ENCODE measurements at regions not wholly inside any gene's neighbourhood (a gene's known extent, or its start where the extent isn't known, plus 50 kb on each side); places are given as distances from the start of the nearest gene placed in this dataset.

DNA sequence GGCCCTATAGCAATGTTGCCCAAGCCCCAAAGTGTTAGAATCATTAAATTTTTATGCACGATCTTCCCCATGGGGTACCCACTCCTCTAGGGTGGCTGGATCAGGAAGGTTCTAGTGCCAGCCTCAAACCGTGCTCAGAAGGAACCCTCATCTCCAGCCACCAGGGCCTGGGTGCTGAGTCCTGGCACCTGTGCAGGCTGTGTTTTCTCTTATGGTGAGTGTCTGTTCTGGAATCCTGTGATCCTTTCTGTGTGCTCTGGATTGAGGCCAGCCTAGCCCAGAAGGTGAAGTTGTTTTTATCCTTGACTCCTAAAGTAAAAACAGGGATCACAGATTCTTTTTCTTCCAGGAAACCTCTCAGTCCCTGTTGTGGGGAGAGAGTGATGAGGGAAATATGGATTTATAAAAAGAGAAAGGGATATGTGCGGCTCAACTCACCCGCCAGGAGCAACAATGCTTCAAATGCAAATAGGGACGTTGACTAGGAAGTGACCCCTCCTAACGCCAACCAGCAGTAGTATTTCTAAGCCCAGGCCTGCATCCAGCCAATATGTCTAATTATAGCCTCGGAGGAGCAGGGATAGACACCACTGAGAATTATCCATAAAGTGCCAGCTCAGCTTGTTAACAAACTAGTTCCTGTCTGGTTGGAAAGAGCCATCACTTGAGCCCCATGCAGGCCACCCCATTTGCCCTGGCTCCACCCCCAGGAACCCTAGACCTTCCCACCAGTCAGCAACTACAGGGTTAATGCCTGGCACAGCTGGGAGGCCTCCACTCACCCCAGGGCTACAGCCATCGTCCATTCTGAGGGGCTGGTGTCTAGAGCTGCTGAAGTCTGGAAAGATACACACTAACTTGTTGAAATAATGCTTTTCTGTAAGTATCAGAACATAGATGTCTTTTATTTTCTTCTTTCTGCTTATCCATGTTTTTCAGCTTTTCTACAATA lies 513.5 kb upstream of the PROK2 start:
- no peaks in the 10 kb centered on the region for H3K27me3 ChIP-seq
- intact Hi-C loops (cut with DNase I; ENCODE audit: low total_unique reads) = no loop called here
- no peaks in the 10 kb centered on the region for H3K4me1 ChIP-seq
- no peaks in the 10 kb centered on the region for H3K36me3 ChIP-seq
- H3K9me3 ChIP-seq = no peaks in the 10 kb centered on the region
- H3K4me3 ChIP-seq = no peak overlapping the region
- DNase-seq = no peak
- TF ChIP-seq CTCF (IDR thresholded peaks at IDR 0.05) = no peak
- no peak overlapping the region for H3K27ac ChIP-seq

DNA sequence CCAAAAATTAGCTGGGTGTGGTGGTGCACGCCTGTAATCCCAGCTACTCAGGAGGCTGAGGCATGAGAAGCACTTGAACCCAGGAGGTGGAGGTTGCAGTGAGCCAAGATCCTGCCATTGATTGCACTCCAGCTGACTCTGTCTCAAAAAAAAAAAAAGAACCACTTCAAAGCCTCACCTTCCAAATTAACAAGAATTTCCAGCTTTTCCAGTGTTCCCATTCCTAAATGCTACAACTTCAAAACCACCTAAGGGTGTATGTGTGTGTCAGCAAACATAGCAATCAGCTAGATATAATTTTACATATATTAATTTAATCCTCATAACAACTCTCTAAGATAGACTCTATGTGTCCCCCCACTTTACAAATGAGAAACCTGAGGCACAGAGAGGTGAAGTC lies 512.5 kb upstream of the PROK2 start:
- no peaks in the 10 kb centered on the region for H3K4me1 ChIP-seq
- H3K27me3 ChIP-seq = no peaks in the 10 kb centered on the region
- no peaks in the 10 kb centered on the region for H3K9me3 ChIP-seq
- no peak overlapping the region for H3K4me3 ChIP-seq
- no peak overlapping the region for H3K27ac ChIP-seq
- no peaks in the 10 kb centered on the region for H3K36me3 ChIP-seq
- DNase-seq = no peak
- TF ChIP-seq CTCF (IDR thresholded peaks at IDR 0.05) = no peak
- intact Hi-C loops (cut with DNase I; ENCODE audit: low total_unique reads) = no loop called here

DNA sequence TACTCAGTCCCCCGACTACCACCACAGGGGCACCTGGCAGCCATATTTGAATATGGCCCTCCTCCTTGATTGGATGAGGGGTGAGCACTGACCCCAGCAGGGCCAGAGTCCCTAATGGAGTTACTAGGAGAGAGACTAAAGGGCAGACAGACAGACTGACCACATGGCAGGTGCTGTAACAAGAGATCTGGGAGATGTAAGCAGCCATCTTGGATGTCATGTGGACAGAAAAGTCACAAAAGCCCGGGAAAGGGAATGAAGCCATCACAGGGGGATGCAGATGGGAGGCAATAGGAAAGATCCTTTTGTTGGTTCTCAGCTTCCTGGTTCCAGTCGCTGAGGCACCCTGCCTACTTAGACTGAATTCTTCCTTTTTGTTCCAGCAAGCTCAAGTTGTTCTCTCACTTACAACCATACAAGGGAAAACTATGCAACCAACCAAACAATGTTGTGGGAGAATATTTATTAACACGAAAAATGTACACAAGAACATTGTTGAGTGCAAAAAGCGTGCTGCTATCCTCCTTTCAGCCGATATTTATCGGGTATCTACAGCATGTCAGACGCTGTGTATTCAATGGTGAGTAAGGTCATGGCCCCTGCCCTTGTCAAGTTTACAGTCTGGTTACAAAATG lies 511.6 kb upstream of the PROK2 start:
- Histone ChIP-seq H3K4me3 (no peak overlapping the region), H3K9me3 (no peaks in the 10 kb centered on the region), H3K27ac (no peak overlapping the region), H3K4me1 (no peaks in the 10 kb centered on the region), H3K27me3 (no peaks in the 10 kb centered on the region), H3K36me3 (no peaks in the 10 kb centered on the region)
- no peak for DNase-seq
- intact Hi-C loops (cut with DNase I; ENCODE audit: low total_unique reads) = no loop called here
- TF ChIP-seq CTCF (IDR thresholded peaks at IDR 0.05) = no peak

- no peak for TF ChIP-seq CTCF (IDR thresholded peaks at IDR 0.05)
- no peak overlapping the region for H3K4me3 ChIP-seq
- no peaks in the 10 kb centered on the region for H3K36me3 ChIP-seq
- no peaks in the 10 kb centered on the region for H3K4me1 ChIP-seq
- no peaks in the 10 kb centered on the region for H3K9me3 ChIP-seq
- no peak overlapping the region for H3K27ac ChIP-seq
- intact Hi-C loops (cut with DNase I; ENCODE audit: low total_unique reads) = no loop called here
- DNase-seq = no peak
- H3K27me3 ChIP-seq = no peaks in the 10 kb centered on the region
Measured at GRCh38 chr3:72295962-72296450, 511.1 kb upstream of the PROK2 start.

- no peak for TF ChIP-seq CTCF (IDR thresholded peaks at IDR 0.05)
- Histone ChIP-seq H3K27me3 (no peaks in the 10 kb centered on the region), H3K27ac (no peak overlapping the region), H3K36me3 (no peaks in the 10 kb centered on the region), H3K4me1 (no peaks in the 10 kb centered on the region), H3K9me3 (no peaks in the 10 kb centered on the region), H3K4me3 (no peak overlapping the region)
- no peak for DNase-seq
- intact Hi-C loops (cut with DNase I; ENCODE audit: low total_unique reads) = no loop called here
Measured at GRCh38 chr3:72295276-72295961, 510.5 kb upstream of the PROK2 start.

All from tibial artery (tissue), 4 donors.